H9 (cell line): ENCODE measurements at regions not wholly inside any gene's neighbourhood (a gene's known extent, or its start where the extent isn't known, plus 50 kb on each side); places are given as distances from the start of the nearest gene placed in this dataset.
"Not testable (repeated sequence)": the region's sequence is repeated elsewhere in the genome, so short reads cannot be mapped to it uniquely, and the experiment has no call there.

Source experiments
- DNase-seq: peaks from one replicate; pipeline ENCODE4 v3.0.0-alpha.2; 2017
- H2AFZ ChIP-seq: one replicate; pipeline ENCODE4 v1.6.1; 2013; ENCODE audit warnings: mild to moderate bottlenecking, low read length, control low read depth, moderate library complexity
- H2AK5ac ChIP-seq: 2 replicates; pipeline ENCODE4 v1.6.1; 2013; ENCODE audit warnings: low read length, control low read depth, mixed read lengths; ENCODE audit not compliant: insufficient read length
- H2BK120ac ChIP-seq: one replicate; pipeline ENCODE4 v1.6.1; 2013; ENCODE audit warnings: low read depth, mild to moderate bottlenecking, low read length, control low read depth, inconsistent platforms; ENCODE audit not compliant: poor library complexity, severe bottlenecking
- H2BK12ac ChIP-seq: 2 replicates; pipeline ENCODE4 v1.6.1; 2013; ENCODE audit warnings: low read length, control low read depth, mixed read lengths, low read depth; ENCODE audit not compliant: insufficient read length
- H2BK15ac ChIP-seq: 2 replicates; pipeline ENCODE4 v1.6.1; 2013; ENCODE audit warnings: low read depth, low read length, control low read depth
- H2BK20ac ChIP-seq: one replicate; pipeline ENCODE4 v1.6.1; 2013; ENCODE audit warnings: low read depth, mild to moderate bottlenecking, low read length, control low read depth, inconsistent platforms; ENCODE audit not compliant: poor library complexity, severe bottlenecking
- H2BK5ac ChIP-seq: 2 replicates; pipeline ENCODE4 v1.6.1; 2013; ENCODE audit warnings: low read length, control low read depth, mixed read lengths; ENCODE audit not compliant: insufficient read length
- H3K14ac ChIP-seq: 2 replicates; pipeline ENCODE4 v1.6.1; 2013; ENCODE audit warnings: low read length, control low read depth; ENCODE audit not compliant: insufficient read depth
- H3K18ac ChIP-seq: 2 replicates; pipeline ENCODE4 v1.6.1; 2013; ENCODE audit warnings: low read depth, mild to moderate bottlenecking, mixed read lengths, low read length, control low read depth; ENCODE audit not compliant: insufficient read length
- H3K23ac ChIP-seq: 2 replicates; pipeline ENCODE4 v1.6.1; 2013; ENCODE audit warnings: low read length, control low read depth, mixed read lengths, low read depth; ENCODE audit not compliant: insufficient read length
- H3K23me2 ChIP-seq: 2 replicates; pipeline ENCODE4 v1.6.1; 2013; ENCODE audit warnings: low read depth, mild to moderate bottlenecking, mixed read lengths, low read length, control low read depth; ENCODE audit not compliant: insufficient read length, poor library complexity, severe bottlenecking
- H3K27ac ChIP-seq: 2 replicates; pipeline ENCODE4 v1.5.1; 2013; ENCODE audit warnings: low read length, control low read depth, mixed read lengths, low read depth; ENCODE audit not compliant: insufficient read length
- H3K27me3 ChIP-seq: 2 replicates; pipeline ENCODE4 v1.6.1; 2013; ENCODE audit warnings: low read length, control low read depth, inconsistent platforms; ENCODE audit not compliant: insufficient read depth
- H3K4ac ChIP-seq: 2 replicates; pipeline ENCODE4 v1.6.1; 2013; ENCODE audit warnings: low read depth, mild to moderate bottlenecking, control low read depth, inconsistent platforms, low read length, moderate library complexity
- H3K4me1 ChIP-seq: 2 replicates; pipeline ENCODE4 v1.6.1; 2013; ENCODE audit warnings: low read length, control low read depth, inconsistent platforms; ENCODE audit not compliant: insufficient read depth
- H3K4me2 ChIP-seq: 2 replicates; pipeline ENCODE4 v1.6.1; 2013; ENCODE audit warnings: low read length, control low read depth, mixed read lengths; ENCODE audit not compliant: insufficient read length, insufficient read depth
- H3K56ac ChIP-seq: 2 replicates; pipeline ENCODE4 v1.6.1; 2013; ENCODE audit warnings: low read depth, mild to moderate bottlenecking, mixed read lengths, low read length, control low read depth; ENCODE audit not compliant: insufficient read length
- H3K79me1 ChIP-seq: 2 replicates; pipeline ENCODE4 v1.6.1; 2013; ENCODE audit warnings: low read depth, mild to moderate bottlenecking, moderate library complexity, low read length, control low read depth, inconsistent platforms; ENCODE audit not compliant: insufficient read depth, poor library complexity, severe bottlenecking
- H3K79me2 ChIP-seq: 2 replicates; pipeline ENCODE4 v1.6.1; 2013; ENCODE audit warnings: low read length, control low read depth, inconsistent platforms; ENCODE audit not compliant: insufficient read depth
- H3K9ac ChIP-seq: 2 replicates; pipeline ENCODE4 v1.6.1; 2013; ENCODE audit warnings: low read length, control low read depth, mixed read lengths; ENCODE audit not compliant: insufficient read length; ENCODE audit errors: extremely low read depth
- H3K9me3 ChIP-seq: one replicate; pipeline ENCODE4 v1.6.1; 2013; ENCODE audit warnings: low read depth, low read length, inconsistent platforms; ENCODE audit not compliant: control insufficient read depth
- H3T11ph ChIP-seq: one replicate; pipeline ENCODE4 v1.6.1; 2013; ENCODE audit warnings: mild to moderate bottlenecking, low read length, control low read depth, inconsistent platforms
- H4K20me1 ChIP-seq: one replicate; pipeline ENCODE4 v1.6.1; 2013; ENCODE audit not compliant: control insufficient read depth, insufficient read length, insufficient read depth
- H4K5ac ChIP-seq: 2 replicates; pipeline ENCODE4 v1.6.1; 2013; ENCODE audit warnings: low read depth, mild to moderate bottlenecking, mixed read lengths, low read length, control low read depth; ENCODE audit not compliant: insufficient read length
- H4K8ac ChIP-seq: replicated peaks from 2 replicates; pipeline ENCODE4 v1.6.1; 2013; ENCODE audit warnings: low read length, control low read depth, mixed read lengths, low read depth; ENCODE audit not compliant: insufficient read length
- H4K91ac ChIP-seq: 2 replicates; pipeline ENCODE4 v1.6.1; 2013; ENCODE audit warnings: low read depth, mild to moderate bottlenecking, moderate library complexity, mixed read lengths, low read length, control low read depth; ENCODE audit not compliant: insufficient read length
- H3K27ac Mint-ChIP-seq, 3 experiments: 2 replicates in 2 of 3; 3 replicates in 1 of 3; pipeline ENCODE4 v1.8.0; 2020 to 2021; ENCODE audit warnings: mixed read lengths in 3 of 3, mild to moderate bottlenecking in 1 of 3, moderate library complexity in 1 of 3
- H3K27me3 Mint-ChIP-seq: 2 replicates; pipeline ENCODE4 v1.8.0; 2021; ENCODE audit warnings: low read depth, mild to moderate bottlenecking, moderate library complexity, mixed read lengths
- H3K36me3 Mint-ChIP-seq, 3 experiments: 2 replicates in 2 of 3; 3 replicates in 1 of 3; pipeline ENCODE4 v1.8.0; 2020 to 2021; ENCODE audit warnings: low read depth in 3 of 3, mixed read lengths in 3 of 3; ENCODE audit not compliant: insufficient read depth in 1 of 3
- H3K4me1 Mint-ChIP-seq, 2 experiments: 2 replicates each; pipeline ENCODE4 v1.8.0; 2020; ENCODE audit warnings: mixed read lengths in 2 of 2
- H3K4me3 Mint-ChIP-seq, 2 experiments: 2 replicates in 1 of 2; 3 replicates in 1 of 2; pipeline ENCODE4 v1.8.0; 2020 to 2021; ENCODE audit warnings: mild to moderate bottlenecking in 2 of 2, mixed read lengths in 2 of 2, moderate library complexity in 1 of 2
- H3K9me3 Mint-ChIP-seq, 2 experiments: 2 replicates in 1 of 2; 3 replicates in 1 of 2; pipeline ENCODE4 v1.8.0; 2020; ENCODE audit warnings: mild to moderate bottlenecking in 2 of 2, mixed read lengths in 2 of 2, moderate library complexity in 1 of 2
- WGBS: extraction: QIAGEN DNeasy Blood & Tissue Kit; methylation state at CpG from one replicate; pipeline ENCODE4 v1.1.7; 2013; ENCODE audit warnings: missing lambda C conversion rate, low lambda C conversion rate, mixed read lengths; ENCODE audit not compliant: insufficient read length; ENCODE audit errors: extremely low coverage; 5-methylcytosine and 5-hydroxymethylcytosine counted together
- TF ChIP-seq, protein P1 (sequence below): fragments of 200-600 bp; sonication (generic); conservative IDR thresholded peaks from 3 replicates; pipeline ENCODE4 v1.8.0; 2021; ENCODE audit warnings: antibody characterized with exemption, mild to moderate bottlenecking

DNA sequence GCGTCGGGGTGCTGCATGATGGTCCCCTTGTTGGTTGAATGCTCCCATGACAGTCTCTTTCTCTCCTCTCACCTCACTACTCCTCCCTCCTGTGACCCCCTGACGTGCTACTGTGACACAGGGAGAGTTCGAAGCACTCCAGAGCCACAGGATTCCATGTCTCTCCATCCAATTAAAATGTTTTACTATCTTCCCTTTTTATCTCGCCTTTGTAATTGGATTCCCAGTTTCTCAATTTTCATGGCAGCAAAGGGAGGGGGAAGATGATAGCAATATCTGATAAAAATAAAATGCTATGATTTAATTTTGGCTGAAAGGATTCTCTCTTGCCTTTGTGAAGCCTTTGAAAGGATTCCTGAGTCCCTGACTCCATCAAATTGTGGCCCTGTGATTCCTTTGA lies 271.9 kb upstream of the SLC14A2 start:
- H4K5ac ChIP-seq = no peak overlapping the region
- H3K79me2 ChIP-seq = no peaks in the 10 kb centered on the region
- H2BK5ac ChIP-seq = no peak overlapping the region
- H3K23ac ChIP-seq = no peak overlapping the region
- Mint-ChIP-seq H3K9me3 (no peaks in the 10 kb centered on the region), H3K4me3 (no peak overlapping the region), H3K36me3 (no peaks in the 10 kb centered on the region), H3K27me3 (no peaks in the 10 kb centered on the region; the same call in 1 of the 2 replicates), H3K27ac (no peak overlapping the region), H3K4me1 (peaks cover 11 to 12% of the 10 kb centered on the region in 2 experiments)
- no peak overlapping the region for H3K14ac ChIP-seq
- TF ChIP-seq, protein P1, sequence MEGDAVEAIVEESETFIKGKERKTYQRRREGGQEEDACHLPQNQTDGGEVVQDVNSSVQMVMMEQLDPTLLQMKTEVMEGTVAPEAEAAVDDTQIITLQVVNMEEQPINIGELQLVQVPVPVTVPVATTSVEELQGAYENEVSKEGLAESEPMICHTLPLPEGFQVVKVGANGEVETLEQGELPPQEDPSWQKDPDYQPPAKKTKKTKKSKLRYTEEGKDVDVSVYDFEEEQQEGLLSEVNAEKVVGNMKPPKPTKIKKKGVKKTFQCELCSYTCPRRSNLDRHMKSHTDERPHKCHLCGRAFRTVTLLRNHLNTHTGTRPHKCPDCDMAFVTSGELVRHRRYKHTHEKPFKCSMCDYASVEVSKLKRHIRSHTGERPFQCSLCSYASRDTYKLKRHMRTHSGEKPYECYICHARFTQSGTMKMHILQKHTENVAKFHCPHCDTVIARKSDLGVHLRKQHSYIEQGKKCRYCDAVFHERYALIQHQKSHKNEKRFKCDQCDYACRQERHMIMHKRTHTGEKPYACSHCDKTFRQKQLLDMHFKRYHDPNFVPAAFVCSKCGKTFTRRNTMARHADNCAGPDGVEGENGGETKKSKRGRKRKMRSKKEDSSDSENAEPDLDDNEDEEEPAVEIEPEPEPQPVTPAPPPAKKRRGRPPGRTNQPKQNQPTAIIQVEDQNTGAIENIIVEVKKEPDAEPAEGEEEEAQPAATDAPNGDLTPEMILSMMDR = no peak
- H2BK12ac ChIP-seq = no peak overlapping the region
- no peaks in the 10 kb centered on the region for H3K79me1 ChIP-seq
- no peak overlapping the region for H2BK20ac ChIP-seq
- no peak overlapping the region for H3K4me2 ChIP-seq
- no peak overlapping the region for H2BK120ac ChIP-seq
- H3K4me1 ChIP-seq = no peaks in the 10 kb centered on the region
- no peak overlapping the region for H4K91ac ChIP-seq
- H4K20me1 ChIP-seq = no peaks in the 10 kb centered on the region
- no peak overlapping the region for H3T11ph ChIP-seq
- H4K8ac ChIP-seq = no peak overlapping the region
- no peaks in the 10 kb centered on the region for H3K23me2 ChIP-seq
- WGBS = no CpG with 5 or more reads among the region's 5 CpGs
- H3K18ac ChIP-seq = no peak overlapping the region
- H2AK5ac ChIP-seq = no peak overlapping the region
- no peak overlapping the region for H3K27ac ChIP-seq
- DNase-seq = no peak
- no peaks in the 10 kb centered on the region for H3K27me3 ChIP-seq
- no peak overlapping the region for H2BK15ac ChIP-seq
- no peak overlapping the region for H3K56ac ChIP-seq
- no peaks in the 10 kb centered on the region for H3K9me3 ChIP-seq
- H3K4ac ChIP-seq = no peak overlapping the region
- H2AFZ ChIP-seq = no peak overlapping the region
- no peak overlapping the region for H3K9ac ChIP-seq

DNA sequence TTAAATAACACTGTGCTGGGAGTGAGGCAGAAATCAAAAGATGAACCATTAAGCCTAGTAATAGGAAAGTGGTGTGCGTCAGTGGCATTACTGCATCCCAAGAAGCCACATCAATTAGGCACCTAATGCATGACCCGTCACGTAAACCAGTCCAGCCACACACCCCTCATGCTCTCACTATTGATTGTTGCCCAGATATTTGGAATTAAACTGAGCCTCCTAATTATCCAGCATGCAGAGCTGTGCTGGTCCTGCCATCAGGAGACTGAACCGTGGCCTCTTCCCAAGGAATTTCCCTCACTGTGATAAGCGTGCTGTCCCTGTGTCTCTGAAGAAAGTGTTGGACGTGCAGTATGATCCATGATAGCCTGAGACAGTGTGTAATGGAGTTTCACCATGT lies 270.6 kb upstream of the SLC14A2 start:
- WGBS = no CpG with 5 or more reads among the region's 6 CpGs
- not testable (repeated sequence) for H2BK15ac ChIP-seq, H3K36me3 Mint-ChIP-seq, H4K5ac ChIP-seq, H3K23ac ChIP-seq, H3K4ac ChIP-seq, H2BK20ac ChIP-seq, H3K4me3 Mint-ChIP-seq, H3K14ac ChIP-seq, H3K27me3 ChIP-seq, H3K9me3 ChIP-seq, H3K27me3 Mint-ChIP-seq, H3K27ac ChIP-seq, H3K79me1 ChIP-seq, H3K56ac ChIP-seq, H3K18ac ChIP-seq, H3K9me3 Mint-ChIP-seq, H3K4me1 ChIP-seq, H3K27ac Mint-ChIP-seq, H3T11ph ChIP-seq, H2AK5ac ChIP-seq, H3K9ac ChIP-seq, H2AFZ ChIP-seq, H4K20me1 ChIP-seq, H2BK5ac ChIP-seq, H4K91ac ChIP-seq, H3K4me2 ChIP-seq, H2BK12ac ChIP-seq, H2BK120ac ChIP-seq, H3K79me2 ChIP-seq, H3K23me2 ChIP-seq, DNase-seq, H4K8ac ChIP-seq
- H3K4me1 Mint-ChIP-seq = peaks cover 11 to 12% of the 10 kb centered on the region in 2 experiments
